GM21515 (cell line): ENCODE measurements at regions not wholly inside any gene's neighbourhood (a gene's known extent, or its start where the extent isn't known, plus 50 kb on each side); places are given as distances from the start of the nearest gene placed in this dataset.
"Not testable (repeated sequence)": the region's sequence is repeated elsewhere in the genome, so short reads cannot be mapped to it uniquely, and the experiment has no call there.

Source experiments
- ATAC-seq: cut with Tn5 transposase; IDR thresholded peaks from one replicate; pipeline ENCODE4 v1.9.1; 2021; ENCODE audit not compliant: unreplicated experiment

DNA sequence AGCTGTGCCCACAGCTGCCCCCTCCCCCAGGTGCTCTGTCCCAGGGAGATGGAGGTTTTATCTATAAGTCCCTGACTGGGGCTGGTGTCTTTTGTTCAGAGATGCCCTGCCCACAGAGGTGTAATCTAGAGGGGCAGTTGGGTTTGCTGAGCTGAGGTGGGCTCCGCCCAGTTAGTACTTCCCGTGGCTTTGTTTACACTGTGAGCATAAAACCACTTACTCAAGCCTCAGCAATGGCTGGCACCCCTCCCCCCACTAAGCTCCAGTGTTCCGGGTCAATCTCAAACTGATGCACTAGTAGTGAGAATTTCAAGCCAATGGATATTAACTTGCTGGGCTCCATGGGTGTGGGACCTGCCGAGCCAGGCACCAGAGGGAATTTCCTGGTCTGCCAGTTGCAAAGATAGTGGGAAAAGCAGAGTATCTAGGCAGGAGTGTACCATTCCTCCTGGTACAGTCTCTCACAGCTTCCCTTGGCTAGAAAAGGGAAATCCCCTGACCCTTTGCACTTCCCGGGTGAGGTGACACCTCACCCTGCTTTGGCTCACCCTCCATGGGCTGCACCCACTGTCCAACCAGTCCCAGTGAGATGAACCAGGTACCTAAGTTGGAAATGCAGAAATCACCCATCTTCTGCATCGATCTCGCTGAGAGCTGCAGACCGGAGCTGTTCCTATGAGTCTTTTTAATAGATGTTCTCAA is 509.6 kb downstream of the TMEM38B start:
- ATAC-seq: not testable (repeated sequence)

DNA sequence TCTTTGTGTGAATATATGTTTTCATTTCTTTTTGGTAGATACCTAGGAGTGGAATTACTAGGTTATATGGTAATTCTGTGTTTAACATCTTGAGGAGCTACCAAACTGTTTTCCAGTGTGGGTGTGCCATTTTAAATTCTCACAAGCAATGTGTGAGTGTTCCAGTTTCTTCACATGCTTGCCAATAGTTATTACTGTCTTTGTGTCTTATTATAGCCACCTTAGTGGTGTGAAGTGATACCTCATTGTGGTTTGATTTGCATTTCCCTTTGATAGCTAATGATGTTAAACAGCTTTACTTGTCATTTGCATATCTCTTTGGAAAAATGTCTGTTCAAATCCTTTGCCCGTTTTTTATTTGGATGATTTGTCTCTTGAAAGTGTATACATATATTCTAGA is 513.0 kb downstream of the TMEM38B start:
- ATAC-seq: no peak

DNA sequence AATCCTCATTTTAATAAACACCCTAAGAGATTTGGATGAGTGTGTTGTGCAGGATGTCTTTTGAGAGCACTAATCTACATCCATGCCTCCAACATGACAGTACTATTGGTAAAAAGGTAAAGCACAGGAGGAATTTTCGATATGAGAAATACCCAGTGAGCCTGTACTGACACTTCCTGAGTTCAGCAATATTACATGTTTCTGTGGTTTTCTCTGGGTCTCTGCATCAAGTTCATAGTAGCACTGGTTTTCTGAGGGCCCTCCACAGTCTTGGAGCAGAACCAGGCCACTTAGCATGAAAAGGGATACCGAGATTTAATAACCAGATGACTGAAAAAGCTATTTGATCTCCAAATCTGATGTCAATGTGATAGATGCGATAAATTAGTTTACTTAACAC is 524.1 kb downstream of the TMEM38B start:
- peak; percentile 59 for ATAC-seq

DNA sequence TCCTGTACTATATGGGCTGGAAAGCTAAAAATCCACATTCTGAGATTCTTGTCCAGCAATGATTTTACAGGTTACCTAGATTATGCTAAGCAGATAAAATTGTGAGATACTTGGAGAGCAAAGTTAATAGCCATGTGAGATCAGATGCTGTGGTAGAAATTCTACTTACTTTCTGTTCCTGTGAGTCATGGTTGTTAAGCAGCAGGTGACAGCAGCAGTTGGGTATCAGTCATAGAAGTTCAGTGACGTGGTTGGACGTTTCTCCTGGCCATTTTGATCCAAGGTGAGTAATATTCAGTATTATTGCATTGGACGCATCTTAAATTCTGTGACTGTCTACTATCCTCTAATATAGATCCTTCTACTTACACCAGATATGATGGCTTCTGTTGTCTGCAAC is 524.5 kb downstream of the TMEM38B start:
- peak; percentile 75 for ATAC-seq

DNA sequence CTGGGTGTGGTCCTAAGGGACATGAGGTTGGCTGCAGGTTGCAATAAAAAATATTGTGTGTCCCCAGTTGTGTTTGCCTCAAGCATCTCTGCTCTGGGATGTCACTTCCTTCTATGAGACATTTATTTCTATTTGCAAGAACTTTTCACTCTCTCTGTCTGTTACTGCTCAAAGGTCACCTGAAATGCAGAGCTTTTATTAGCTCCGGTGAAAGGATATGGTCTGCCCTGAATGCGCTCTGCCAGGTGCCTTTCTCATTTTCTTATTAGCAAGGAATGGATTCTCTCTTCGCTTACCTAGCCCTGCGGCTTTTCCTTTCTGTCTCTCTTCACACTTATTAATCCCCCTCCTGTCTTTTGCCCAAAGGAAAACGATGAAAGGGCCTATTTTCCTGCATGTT is 526.1 kb downstream of the TMEM38B start:
- ATAC-seq: no peak

DNA sequence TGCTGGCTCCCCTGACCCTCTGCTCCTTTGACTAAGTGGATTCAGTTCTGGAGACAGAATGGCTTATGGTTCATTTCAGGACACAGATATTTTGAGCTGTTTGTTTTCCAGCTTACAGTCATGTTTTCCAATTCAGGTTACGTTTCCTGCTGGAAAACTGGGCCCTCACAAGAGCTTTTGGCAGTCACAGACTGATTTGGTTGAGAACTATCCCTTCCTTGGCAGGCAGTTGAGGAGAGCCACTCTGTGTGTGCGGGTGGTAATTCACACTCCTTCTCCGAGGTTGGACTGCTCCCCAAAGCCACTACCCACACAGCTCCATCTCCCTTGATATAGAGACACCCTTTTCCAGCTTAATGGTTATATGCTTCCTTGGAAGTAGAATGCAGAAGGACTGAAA is 534.5 kb downstream of the TMEM38B start:
- ATAC-seq: no peak

DNA sequence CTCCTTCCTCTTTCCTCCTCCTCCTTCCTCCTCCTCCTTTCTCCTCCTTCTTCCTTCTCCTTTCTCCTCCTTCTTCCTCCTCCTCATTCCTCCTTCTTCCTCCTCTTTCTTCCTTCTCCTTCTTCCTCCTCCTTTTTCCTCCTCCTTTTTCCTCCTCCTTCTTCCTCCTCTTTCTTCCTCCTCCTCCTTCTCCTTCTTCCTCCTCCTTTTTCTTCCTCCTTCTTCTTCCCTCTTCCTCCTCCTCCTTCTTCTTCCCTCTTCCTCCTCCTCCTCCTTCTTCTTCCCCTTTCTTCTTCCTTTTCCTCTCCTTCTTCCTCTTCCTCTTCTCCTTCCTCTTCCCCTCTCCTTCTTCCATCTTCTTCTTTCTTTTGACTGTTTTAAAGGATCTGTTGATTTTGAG is 538.8 kb downstream of the TMEM38B start:
- no peak for ATAC-seq

DNA sequence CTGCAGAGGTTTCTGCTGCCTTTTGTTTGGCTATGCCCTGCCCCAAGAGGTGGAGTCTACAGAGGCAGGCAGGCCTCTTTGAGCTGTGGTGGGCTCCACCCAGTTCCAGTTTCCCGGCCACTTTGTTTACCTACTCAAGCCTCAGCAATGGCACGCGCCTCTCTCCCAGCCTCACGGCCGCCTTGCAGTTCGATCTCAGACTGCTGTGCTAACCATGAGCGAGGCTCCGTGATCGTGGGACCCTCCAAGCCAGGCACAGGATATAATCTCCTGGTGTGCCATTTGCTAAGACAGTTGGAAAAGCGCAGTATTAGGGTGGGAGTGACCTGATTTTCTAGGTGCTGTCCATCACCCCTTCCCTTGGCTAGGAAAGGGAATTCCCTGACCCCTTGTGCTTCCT is 566.6 kb downstream of the TMEM38B start:
- not testable (repeated sequence) for ATAC-seq

DNA sequence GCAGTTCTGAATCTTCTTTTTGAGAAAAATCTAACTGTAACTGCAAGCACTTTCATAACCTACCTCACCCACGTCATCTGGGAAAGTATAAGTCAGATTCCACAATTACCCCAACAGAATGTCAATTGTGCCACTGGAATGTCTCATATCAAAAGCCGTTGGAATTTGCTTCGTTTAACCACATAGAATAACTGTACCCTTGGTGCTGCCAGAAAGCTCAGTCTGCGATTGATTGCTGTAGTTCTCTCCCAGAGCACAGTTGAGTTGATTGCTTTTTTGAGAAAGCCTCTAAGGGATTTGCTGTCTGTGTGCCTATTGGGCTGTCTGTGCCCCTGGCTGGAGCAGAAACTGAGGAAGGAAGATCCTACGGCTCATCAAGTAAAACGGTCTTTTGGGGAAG is 583.6 kb downstream of the TMEM38B start:
- ATAC-seq: no peak

DNA sequence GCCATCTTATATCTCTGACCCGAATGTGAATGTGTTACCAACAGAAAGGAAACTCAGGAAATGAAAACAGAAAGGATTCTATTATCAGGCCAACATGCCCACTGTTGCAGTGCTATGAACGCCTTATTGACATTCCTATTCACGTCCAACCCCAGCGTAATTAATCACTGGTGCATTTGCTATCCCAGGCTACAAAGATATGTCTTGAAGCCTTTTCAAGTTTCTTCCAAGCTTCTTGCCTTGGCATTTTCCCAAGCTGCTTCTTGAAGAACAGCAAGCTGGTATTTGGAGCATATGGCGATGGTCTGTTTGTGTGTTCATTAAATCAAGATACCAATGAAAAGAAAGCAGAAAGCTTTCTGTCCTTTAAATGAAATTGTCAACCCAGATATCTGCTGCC is 579.2 kb upstream of the ZNF462 start:
- ATAC-seq: no peak

DNA sequence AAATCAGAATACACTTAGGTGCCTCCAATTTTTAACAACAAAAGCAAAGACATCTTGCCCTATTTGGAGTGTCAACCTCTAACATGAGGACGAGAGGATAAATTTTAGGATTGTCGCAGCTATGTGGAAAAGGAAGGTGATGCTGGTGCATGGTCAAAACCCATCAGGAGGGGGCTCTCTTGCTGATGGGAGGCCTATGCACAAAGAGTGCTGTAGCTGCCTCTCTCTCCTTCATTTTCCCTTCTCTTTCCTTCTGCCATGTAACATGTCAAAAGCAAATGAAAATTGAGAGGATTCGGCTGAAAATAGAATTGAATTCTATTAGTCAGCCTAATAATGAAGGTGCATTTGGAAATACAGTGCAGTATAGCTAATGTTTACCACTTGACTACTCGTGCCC is 578.7 kb upstream of the ZNF462 start:
- no peak for ATAC-seq

DNA sequence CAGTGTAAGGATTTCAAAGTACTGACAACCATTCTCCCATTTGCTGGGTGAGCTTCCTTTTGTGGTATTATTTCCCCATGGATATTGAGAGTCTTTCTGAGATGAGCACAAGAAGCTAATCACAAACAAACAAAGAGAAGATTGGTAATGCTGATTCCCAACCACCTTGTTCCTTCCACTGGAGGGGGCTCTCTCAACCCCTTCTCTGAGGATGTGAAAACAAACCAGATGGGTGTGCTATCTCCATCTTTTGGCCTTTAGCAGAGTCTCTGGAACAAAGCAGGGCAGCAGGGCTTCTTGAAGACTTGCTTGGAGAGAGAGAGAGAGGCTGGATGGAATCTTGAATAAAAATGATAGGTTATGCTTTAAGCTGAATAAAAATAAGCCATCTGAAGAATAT is 576.7 kb upstream of the ZNF462 start:
- no peak for ATAC-seq

DNA sequence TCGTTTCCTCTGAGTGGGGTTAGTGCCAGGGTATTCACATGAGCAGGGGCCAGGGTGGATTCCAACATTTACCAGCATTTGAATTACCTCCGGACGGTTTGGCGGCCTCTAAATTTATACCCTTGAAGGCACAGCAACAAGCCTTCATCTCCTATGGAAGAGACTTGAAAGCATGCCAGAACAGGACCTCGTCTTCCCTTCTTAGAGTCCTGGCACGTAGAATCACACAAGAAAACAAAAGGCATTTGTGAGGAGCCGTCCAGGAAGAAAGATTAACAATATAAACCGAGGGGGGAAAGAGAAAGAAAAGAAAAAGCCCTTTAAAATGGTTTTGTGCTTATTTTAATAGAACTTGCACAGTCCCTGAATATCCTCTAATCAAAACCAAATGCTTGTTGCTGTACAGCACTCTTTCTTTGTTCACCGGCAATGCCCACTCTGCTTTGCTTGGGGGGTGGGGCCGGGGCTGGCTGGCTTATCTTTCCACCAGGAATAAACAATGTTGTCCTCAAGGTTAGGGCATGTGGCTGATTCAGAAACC is 575.8 kb upstream of the ZNF462 start:
- no peak for ATAC-seq

DNA sequence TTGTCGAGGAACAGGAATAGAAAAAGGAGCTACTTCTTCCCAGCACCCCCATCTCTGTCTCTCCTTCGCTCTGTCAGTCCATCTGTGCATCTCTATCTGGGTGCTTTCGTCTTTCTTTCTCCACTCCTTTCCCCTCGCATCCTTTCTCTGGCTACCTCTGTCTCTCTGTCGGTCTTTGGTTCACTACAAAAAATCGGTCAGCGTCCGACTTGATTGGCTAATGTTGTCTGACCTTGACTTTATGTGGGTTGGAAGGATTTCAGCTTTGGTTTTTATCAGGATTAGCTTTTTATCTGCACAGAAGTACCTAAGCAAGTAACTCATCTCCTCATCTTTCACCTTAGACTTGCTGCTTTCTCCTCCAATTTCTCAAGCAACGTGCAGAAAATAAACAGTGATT is 575.2 kb upstream of the ZNF462 start:
- no peak for ATAC-seq

DNA sequence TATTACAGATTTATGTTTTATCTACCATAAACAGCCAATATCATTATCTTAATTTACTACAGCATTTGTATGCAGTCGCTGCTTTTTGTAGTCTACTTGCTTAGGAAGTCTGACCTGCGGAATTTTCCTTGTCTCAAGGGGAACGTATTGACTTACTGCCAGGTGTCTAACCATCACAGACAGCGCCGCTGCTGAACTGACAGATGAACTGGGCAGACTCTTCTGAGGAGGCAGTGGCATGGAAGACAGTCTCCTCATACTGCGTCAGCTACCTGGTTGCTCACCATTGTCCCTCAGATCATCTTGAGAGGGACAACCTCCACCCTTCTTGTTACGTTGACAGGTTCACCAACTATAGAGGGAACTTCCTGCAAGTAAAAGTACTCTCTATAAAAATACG is 574.3 kb upstream of the ZNF462 start:
- ATAC-seq: no peak

DNA sequence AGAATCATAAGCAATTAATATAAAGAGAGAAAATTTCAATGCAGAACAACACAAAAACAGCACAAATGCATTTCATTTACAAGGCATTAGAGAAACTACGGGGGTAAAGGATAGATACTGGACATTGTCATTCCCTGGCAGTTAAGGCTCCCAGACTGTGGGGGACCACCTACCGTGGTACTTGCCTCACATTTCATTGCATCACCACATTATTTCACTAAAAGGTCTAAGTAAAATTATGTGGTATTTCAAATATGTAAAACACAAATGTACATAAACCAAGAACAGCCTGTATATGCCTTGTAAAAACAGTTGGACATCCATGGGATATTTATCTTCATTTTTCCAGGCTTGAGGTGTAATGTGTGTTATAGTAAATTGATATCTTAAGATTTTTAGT is 571.2 kb upstream of the ZNF462 start:
- ATAC-seq: no peak

DNA sequence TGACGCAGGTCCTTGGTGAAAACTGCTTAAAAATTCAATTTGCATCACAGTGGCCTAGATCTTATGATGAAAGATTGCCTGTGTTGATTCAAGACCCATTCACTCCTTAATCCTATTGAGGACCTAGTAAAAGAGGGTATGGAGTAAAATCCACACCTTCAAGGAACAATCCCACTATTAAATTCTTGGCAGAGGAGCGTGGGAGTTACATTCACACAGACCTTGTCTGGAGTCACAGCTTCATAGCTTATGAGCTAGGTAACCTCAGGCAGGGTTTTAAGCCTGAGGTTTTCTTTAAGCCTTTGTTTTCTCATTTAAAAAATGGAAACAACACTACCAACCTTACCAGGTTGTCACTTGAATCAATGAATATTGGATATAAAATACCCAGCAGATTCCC is 566.5 kb upstream of the ZNF462 start:
- ATAC-seq: no peak

DNA sequence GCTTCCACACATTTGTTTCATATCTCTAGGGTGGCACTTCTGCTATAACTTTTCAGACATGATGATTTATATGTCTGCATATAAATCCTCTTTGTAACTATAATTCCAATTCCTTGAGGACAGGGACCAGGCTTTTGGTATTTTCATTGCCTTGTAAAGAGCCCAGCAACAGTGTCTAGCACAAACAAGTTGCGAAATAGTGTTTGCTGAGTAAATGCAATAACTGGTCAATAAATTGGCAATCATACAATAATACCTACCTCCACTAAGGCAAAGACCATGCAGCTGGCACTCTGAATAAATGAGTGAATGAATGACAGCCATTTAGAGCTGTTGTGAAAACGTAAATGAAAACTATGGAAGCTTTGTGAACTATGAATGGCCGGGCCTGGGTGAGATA is 564.0 kb upstream of the ZNF462 start:
- no peak for ATAC-seq

DNA sequence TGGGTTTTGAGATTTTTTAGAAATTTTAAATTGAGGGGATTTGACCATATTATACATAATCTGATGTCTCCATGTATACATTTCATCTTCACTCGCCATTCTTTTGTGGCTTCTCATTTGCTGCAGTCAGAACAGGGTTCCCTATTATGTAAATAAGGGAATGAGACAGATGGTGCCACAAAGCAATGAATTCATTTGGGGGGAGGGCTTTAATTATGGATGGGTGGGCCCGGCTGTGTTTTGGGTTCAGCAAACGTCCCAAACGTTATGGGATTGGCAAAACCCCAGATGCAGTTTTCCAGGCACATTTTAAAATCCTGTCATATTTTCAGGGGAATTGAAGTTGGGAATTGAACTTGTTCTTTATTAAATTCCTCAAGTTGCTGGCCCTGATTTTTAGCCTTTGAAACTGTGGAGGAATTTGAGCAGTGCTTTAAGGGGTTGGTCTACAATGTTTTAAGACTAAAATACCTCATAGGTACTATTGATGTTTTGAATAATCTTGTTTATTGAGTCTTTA is 558.5 kb upstream of the ZNF462 start:
- ATAC-seq: no peak

DNA sequence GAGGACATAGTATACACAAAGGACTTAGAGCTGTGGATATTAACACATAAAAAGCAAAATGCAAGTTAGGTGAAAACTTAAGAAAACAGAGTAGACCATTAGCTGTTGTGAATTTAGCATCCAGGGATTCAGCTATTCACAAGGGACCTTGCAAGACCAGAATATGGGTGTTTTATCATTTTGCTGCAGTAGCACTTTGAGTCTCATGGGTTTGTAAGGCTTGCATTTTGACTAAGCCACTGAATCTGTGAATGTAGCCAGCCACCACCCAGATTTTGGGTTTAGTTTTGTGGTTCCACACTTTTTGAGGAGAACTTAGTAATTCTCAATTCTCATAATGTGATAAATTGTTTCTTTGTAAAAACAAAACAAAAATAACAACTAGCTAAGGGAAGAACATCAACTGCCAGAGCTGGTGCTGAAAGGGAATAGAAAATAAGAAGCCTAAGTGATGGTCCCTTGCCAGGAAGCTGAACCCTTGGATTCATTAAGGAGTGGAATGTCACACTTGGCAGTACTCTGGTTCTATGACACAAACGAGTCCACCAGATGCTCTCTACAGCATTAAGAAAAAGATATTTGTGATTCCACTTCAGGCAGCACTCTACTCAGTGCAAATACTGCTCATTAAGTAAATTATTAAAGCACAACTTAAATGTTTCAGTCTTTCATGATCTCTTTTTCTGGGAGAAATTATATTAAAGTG is 557.4 kb upstream of the ZNF462 start:
- ATAC-seq: no peak

DNA sequence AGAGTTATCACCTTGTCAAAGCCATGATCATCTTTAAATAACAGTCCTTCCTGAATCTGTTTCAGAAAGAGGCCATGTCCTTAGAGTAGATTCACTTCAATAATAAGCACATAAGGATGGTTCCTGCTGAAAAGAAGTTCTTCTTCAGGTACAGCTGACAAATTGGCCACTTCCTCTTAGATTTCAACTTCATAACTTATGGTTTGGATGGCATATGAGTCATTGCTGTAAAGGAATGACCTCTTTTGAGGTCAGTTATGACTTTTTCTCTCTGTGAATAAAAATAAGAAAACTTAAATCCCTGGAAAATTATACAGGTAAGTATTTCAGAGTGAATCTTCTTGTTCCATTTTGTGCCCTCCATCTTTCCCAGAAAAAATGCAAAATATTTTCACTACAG is 555.3 kb upstream of the ZNF462 start:
- no peak for ATAC-seq

DNA sequence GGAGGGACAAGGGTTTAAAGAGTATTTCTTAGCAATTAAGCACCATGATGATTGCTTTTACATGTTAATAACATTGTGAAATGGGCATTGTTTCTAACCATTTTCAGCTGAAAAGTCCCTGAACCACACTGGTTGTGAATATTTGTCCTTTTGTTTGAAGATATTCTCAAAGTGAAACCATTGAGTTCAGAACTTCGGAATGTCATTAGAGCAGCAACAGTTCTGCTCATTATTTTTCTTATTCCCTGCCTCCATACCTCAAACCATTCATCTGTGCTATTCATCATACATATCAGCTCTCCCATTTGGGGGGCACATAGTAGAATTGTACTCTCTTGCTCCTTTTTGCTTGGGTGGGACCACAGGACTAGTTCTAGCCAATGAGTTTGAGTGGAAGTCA is 553.0 kb upstream of the ZNF462 start:
- no peak for ATAC-seq
